Mammary epithelial cell (primary cell): ENCODE measurements at regions not wholly inside any gene's neighbourhood (a gene's known extent, or its start where the extent isn't known, plus 50 kb on each side); places are given as distances from the start of the nearest gene placed in this dataset.

Experiments used
- CTCF ChIP-seq, 2 donors: IDR thresholded peaks in 1 of 2; conservative IDR thresholded peaks in 1 of 2; 2 replicates each; pipeline ENCODE4 v1.5.1; 2011 to 2012; ENCODE audit warnings: inconsistent platforms in 2 of 2, low read length in 2 of 2, mild to moderate bottlenecking in 2 of 2, control low read depth in 1 of 2, low read depth in 1 of 2; ENCODE audit not compliant: insufficient read depth in 1 of 2; ENCODE audit errors: extremely low read depth in 1 of 2
- EZH2 ChIP-seq: IDR thresholded peaks from 2 replicates; pipeline ENCODE4 v1.6.1; 2012; ENCODE audit warnings: low read length, inconsistent platforms, borderline replicate concordance

GRCh38 chr10:106304056-106304455 lies 860.5 kb downstream of the SORCS1 start:
- TF ChIP-seq CTCF (conservative IDR thresholded peaks at IDR 0.05 in 1 of 2, IDR thresholded peaks at IDR 0.05 in 1 of 2; ENCODE audit: extremely low read depth in 1 of 2, insufficient read depth in 1 of 2, low read depth in 1 of 2, low read length in 2 of 2) (no peak), EZH2 (no peak)
